H1 (cell line): ENCODE measurements at regions not wholly inside any gene's neighbourhood (a gene's known extent, or its start where the extent isn't known, plus 50 kb on each side); places are given as distances from the start of the nearest gene placed in this dataset.

Experiments used
- CTCF ChIA-PET: fragments of 300-600 bp; sonication (Branson Sonifier 250); formaldehyde crosslinking; loops from one replicate; lab custom pipeline; 2021; ENCODE audit not compliant: partially characterized antibody; lab: Charles Lee
- POLR2A ChIA-PET: fragments of 300-600 bp; sonication (Branson Sonifier 250); formaldehyde crosslinking; loops from one replicate; lab custom pipeline; 2021; ENCODE audit warnings: inconsistent platforms; ENCODE audit not compliant: partially characterized antibody; lab: Charles Lee
- DNase-seq, 2 experiments: peaks; one replicate each; pipeline versions ENCODE4 v3.0.0 to v3.0.0-alpha.2; 2010 to 2022; ENCODE audit warnings: low spot score in 2 of 2, low read depth in 1 of 2, mixed read lengths in 1 of 2
- FAIRE-seq: peaks from 2 replicates; lab custom pipeline; 2011; peaks lifted over from hg19 to GRCh38; lab: Jason Lieb, UNC
- H2AFZ ChIP-seq: 2 replicates; pipeline ENCODE4 v1.8.1; 2012; ENCODE audit warnings: low read length, inconsistent platforms
- H2AK5ac ChIP-seq: 2 replicates; pipeline ENCODE4 v1.6.1; 2013; ENCODE audit warnings: low read depth, low read length
- H2BK120ac ChIP-seq: replicated peaks from 2 replicates; pipeline ENCODE3; 2013; ENCODE audit warnings: low read depth, low read length, inconsistent platforms
- H2BK12ac ChIP-seq: 2 replicates; pipeline ENCODE4 v1.6.1; 2013; ENCODE audit warnings: low read depth, low read length
- H2BK15ac ChIP-seq: 2 replicates; pipeline ENCODE4 v1.6.1; 2013; ENCODE audit warnings: low read length
- H2BK20ac ChIP-seq: 2 replicates; pipeline ENCODE4 v1.6.1; 2013; ENCODE audit warnings: low read length
- H2BK5ac ChIP-seq: 2 replicates; pipeline ENCODE4 v1.6.1; 2013; ENCODE audit warnings: low read depth, low read length
- H3K14ac ChIP-seq: 2 replicates; pipeline ENCODE4 v1.6.1; 2013; ENCODE audit warnings: inconsistent platforms; ENCODE audit not compliant: insufficient read length
- H3K18ac ChIP-seq: 2 replicates; pipeline ENCODE4 v1.6.1; 2013; ENCODE audit warnings: low read length; ENCODE audit errors: extremely low read depth
- H3K23ac ChIP-seq: 2 replicates; pipeline ENCODE4 v1.6.1; 2013; ENCODE audit warnings: inconsistent platforms; ENCODE audit not compliant: insufficient read length
- H3K23me2 ChIP-seq: 2 replicates; pipeline ENCODE4 v1.6.1; 2013; ENCODE audit warnings: low read depth, low read length
- H3K27ac ChIP-seq: 2 replicates; pipeline ENCODE4 v1.6.1; 2011; ENCODE audit warnings: low read depth, low read length, inconsistent platforms
- H3K27me3 ChIP-seq, 4 experiments: replicated peaks in 1 of 4; 1 replicate in 1 of 4; 2 replicates in 3 of 4; pipeline versions ENCODE4 v1.6.1 to v1.8.1; 2011 to 2013; ENCODE audit warnings: low read length in 3 of 4, mild to moderate bottlenecking in 3 of 4, inconsistent platforms in 2 of 4, mixed read lengths in 2 of 4, moderate library complexity in 1 of 4; ENCODE audit not compliant: control insufficient read depth in 3 of 4, insufficient read depth in 3 of 4; ENCODE audit errors: extremely low read depth in 1 of 4
- H3K36me3 ChIP-seq, 4 experiments: 2 replicates each; pipeline versions ENCODE4 v1.6.1 to v1.8.1; 2011 to 2013; ENCODE audit warnings: mild to moderate bottlenecking in 4 of 4, low read length in 3 of 4, moderate library complexity in 2 of 4, control low read depth in 1 of 4, inconsistent platforms in 1 of 4; ENCODE audit not compliant: insufficient read depth in 4 of 4, control insufficient read depth in 2 of 4
- H3K4ac ChIP-seq: replicated peaks from 2 replicates; pipeline ENCODE3; 2013; ENCODE audit warnings: low read length, low read depth, mixed read lengths, inconsistent platforms; ENCODE audit not compliant: insufficient read length
- H3K4me1 ChIP-seq, 4 experiments: replicated peaks in 1 of 4; 1 replicate in 1 of 4; 2 replicates in 3 of 4; pipeline versions ENCODE4 v1.6.1 to v1.8.1; 2011 to 2013; ENCODE audit warnings: low read length in 3 of 4, inconsistent platforms in 2 of 4, mixed read lengths in 1 of 4; ENCODE audit not compliant: insufficient read depth in 4 of 4, control insufficient read depth in 3 of 4
- H3K4me2 ChIP-seq, 2 experiments: 2 replicates each; pipeline versions ENCODE4 v1.6.1 to v1.8.1; 2011 to 2013; ENCODE audit warnings: low read depth in 2 of 2, low read length in 2 of 2, control low read depth in 1 of 2, inconsistent platforms in 1 of 2, mild to moderate bottlenecking in 1 of 2; ENCODE audit not compliant: insufficient read depth in 1 of 2
- H3K4me3 ChIP-seq, 4 experiments: fragments of 200-600, 300-600 bp in 1 of 4; sonication (generic), shearing (Covaris generic), sonication (Bioruptor Twin) in 1 of 4; 2 replicates each; pipeline versions ENCODE4 v1.5.1 to v1.8.1; 2011 to 2016; ENCODE audit warnings: low read length in 4 of 4, low read depth in 3 of 4, control low read depth in 2 of 4, inconsistent platforms in 2 of 4, mild to moderate bottlenecking in 2 of 4, mixed read lengths in 1 of 4, moderate library complexity in 1 of 4; ENCODE audit not compliant: insufficient read depth in 2 of 4; ENCODE audit errors: extremely low read depth in 1 of 4
- H3K56ac ChIP-seq: replicated peaks from 2 replicates; pipeline ENCODE3; 2013; ENCODE audit warnings: low read depth, mild to moderate bottlenecking, mixed read lengths, low read length, inconsistent platforms; ENCODE audit not compliant: insufficient read length
- H3K79me1 ChIP-seq: 2 replicates; pipeline ENCODE4 v1.6.1; 2013; ENCODE audit warnings: low read depth, low read length, control low read depth
- H3K79me2 ChIP-seq, 2 experiments: 2 replicates each; pipeline versions ENCODE4 v1.6.1 to v1.8.1; 2012 to 2013; ENCODE audit warnings: low read length in 2 of 2, mild to moderate bottlenecking in 2 of 2, inconsistent platforms in 1 of 2; ENCODE audit not compliant: insufficient read depth in 2 of 2, control insufficient read depth in 1 of 2
- H3K9ac ChIP-seq, 4 experiments: replicated peaks in 1 of 4; 1 replicate in 1 of 4; 2 replicates in 3 of 4; pipeline versions ENCODE4 v1.6.1 to v1.8.1; 2011 to 2013; ENCODE audit warnings: low read depth in 3 of 4, low read length in 3 of 4, control low read depth in 2 of 4, mild to moderate bottlenecking in 2 of 4, moderate library complexity in 2 of 4, inconsistent platforms in 1 of 4; ENCODE audit errors: extremely low read depth in 1 of 4
- H3K9me3 ChIP-seq, 2 experiments: 2 replicates each; pipeline versions ENCODE4 v1.6.1 to v1.8.1; 2012 to 2013; ENCODE audit warnings: mild to moderate bottlenecking in 2 of 2, moderate library complexity in 2 of 2, control low read depth in 1 of 2, inconsistent platforms in 1 of 2, low read depth in 1 of 2, low read length in 1 of 2, mixed read lengths in 1 of 2; ENCODE audit not compliant: insufficient read depth in 2 of 2
- H4K20me1 ChIP-seq, 2 experiments: replicated peaks in 1 of 2; 2 replicates each; pipeline versions ENCODE3 to v1.8.1; 2011 to 2013; ENCODE audit warnings: inconsistent platforms in 2 of 2, low read length in 2 of 2, mild to moderate bottlenecking in 1 of 2; ENCODE audit not compliant: insufficient read depth in 2 of 2, control insufficient read depth in 1 of 2
- H4K5ac ChIP-seq: 2 replicates; pipeline ENCODE4 v1.6.1; 2013; ENCODE audit warnings: low read length, low read depth, mixed read lengths, inconsistent platforms; ENCODE audit not compliant: insufficient read length
- H4K8ac ChIP-seq: 2 replicates; pipeline ENCODE4 v1.8.0; 2013; ENCODE audit warnings: mild to moderate bottlenecking, moderate library complexity, low read length, inconsistent platforms; ENCODE audit not compliant: insufficient read depth; ENCODE audit errors: extremely low read depth
- H4K91ac ChIP-seq: replicated peaks from 2 replicates; pipeline ENCODE3; 2013; ENCODE audit warnings: low read length, mixed read lengths, inconsistent platforms; ENCODE audit not compliant: insufficient read length
- CHD2 ChIP-seq: IDR thresholded peaks from 2 replicates; pipeline ENCODE4 v1.6.1; 2012; ENCODE audit warnings: low read length, improper control_type of control experiment
- GABPA ChIP-seq: IDR thresholded peaks from 2 replicates; pipeline ENCODE4 v1.6.1; 2011; ENCODE audit warnings: mild to moderate bottlenecking, low read length, moderate library complexity, borderline replicate concordance; ENCODE audit not compliant: insufficient read depth
- RXRA ChIP-seq: IDR thresholded peaks from 2 replicates; pipeline ENCODE4 v1.6.1; 2011; ENCODE audit warnings: low read depth, mild to moderate bottlenecking, low read length, moderate library complexity; ENCODE audit not compliant: insufficient read depth
- WGBS, 2 experiments: shearing (Covaris generic) in 1 of 2; methylation state at CpG; one replicate each; pipeline versions ENCODE4 v1.1.6 to v1.1.7; 2013 to 2015; ENCODE audit warnings: low lambda C conversion rate in 2 of 2, mixed read lengths in 2 of 2, inconsistent platforms in 1 of 2, low coverage in 1 of 2, missing lambda C conversion rate in 1 of 2; ENCODE audit not compliant: insufficient replicate concordance in 2 of 2, insufficient coverage in 1 of 2, insufficient read length in 1 of 2; ENCODE audit errors: extremely low coverage in 1 of 2, missing lambda C conversion rate in 1 of 2; 5-methylcytosine and 5-hydroxymethylcytosine counted together

DNA sequence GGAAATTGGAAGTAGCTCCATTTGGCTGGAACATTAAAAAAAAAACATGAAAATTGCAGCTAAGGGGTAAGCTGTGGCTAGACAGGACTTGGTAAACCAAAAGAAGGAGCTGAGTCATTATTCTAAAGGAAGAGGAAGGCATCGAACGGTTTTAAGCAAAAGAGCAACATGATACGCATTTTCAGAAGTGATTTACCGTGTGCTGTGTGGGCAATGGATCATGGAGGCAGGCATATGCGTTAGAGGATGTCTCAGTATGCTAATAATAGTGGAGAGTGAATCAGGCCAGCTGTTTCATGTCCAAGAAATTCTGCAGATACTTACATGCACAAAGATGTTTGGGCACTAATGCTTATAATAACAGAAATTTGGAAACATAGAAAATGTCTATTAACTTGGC, 409.1 kb upstream of the ATP11B start (continued):
- no peak for TF ChIP-seq CHD2

DNA sequence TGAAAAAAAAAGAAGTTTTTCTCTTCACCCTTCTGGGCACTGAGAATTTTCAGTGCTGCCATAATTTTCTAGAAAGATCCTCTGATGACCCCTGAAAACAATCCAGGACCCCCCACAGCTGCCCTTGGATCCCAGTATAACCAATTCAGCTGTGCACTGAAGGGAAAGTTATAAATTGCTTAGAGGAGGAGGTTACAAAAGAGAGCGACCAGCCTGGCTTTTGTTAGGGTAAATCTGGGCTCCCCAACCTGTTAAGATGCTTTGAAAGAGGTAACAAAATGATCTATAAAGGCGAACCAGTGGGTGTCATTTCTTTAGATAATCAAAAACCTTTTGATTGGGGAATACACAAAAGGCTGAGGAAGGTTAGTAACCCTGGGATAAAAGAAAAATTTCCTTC, 407.9 kb upstream of the ATP11B start:
- Histone ChIP-seq H2AFZ (no peak overlapping the region), H3K36me3 (no peaks in the 10 kb centered on the region), H2BK5ac (no peak overlapping the region), H4K20me1 (no peaks in the 10 kb centered on the region), H3K4me3 (no peak overlapping the region), H3K56ac (no peak overlapping the region), H3K79me1 (no peaks in the 10 kb centered on the region), H3K4me1 (peaks cover 0 to 3% (median 0%) of the 10 kb centered on the region in 4 experiments; a peak in 2 of 7 replicates), H3K4me2 (no peak overlapping the region), H2BK120ac (no peak overlapping the region), H3K14ac (no peak overlapping the region), H4K8ac (no peak overlapping the region), H3K27me3 (peaks cover 0 to 9% (median 6%) of the 10 kb centered on the region in 4 experiments; a peak in 4 of 7 replicates), H2BK20ac (no peak overlapping the region), H2AK5ac (no peak overlapping the region), H3K9ac (no peak overlapping the region), H4K91ac (no peak overlapping the region), H3K23ac (no peak overlapping the region), H2BK15ac (no peak overlapping the region), H3K23me2 (no peaks in the 10 kb centered on the region), H2BK12ac (no peak overlapping the region), H4K5ac (no peak overlapping the region), H3K79me2 (no peaks in the 10 kb centered on the region), H3K4ac (no peak overlapping the region), H3K27ac (no peak overlapping the region), H3K9me3 (peaks cover 0 to 4% of the 10 kb centered on the region in 2 experiments; a peak in 1 of 4 replicates), H3K18ac (no peak overlapping the region)
- FAIRE-seq, result peak; percentile 81
- ChIA-PET POLR2A (no interaction called here), CTCF (no interaction called here)
- peak in 1 of 2 experiments; percentile 21 for DNase-seq
- WGBS, 2 experiments, result 5% methylated on average over 2 of the region's 2 CpGs; no CpG with 5 or more reads in 1 of the 2 experiments
- TF ChIP-seq RXRA, result no peak
- no peak for TF ChIP-seq GABPA
